H1 (cell line): ENCODE measurements at regions not wholly inside any gene's neighbourhood (a gene's known extent, or its start where the extent isn't known, plus 50 kb on each side); places are given as distances from the start of the nearest gene placed in this dataset.

Source experiments
- CTCF ChIA-PET: fragments of 300-600 bp; sonication (Branson Sonifier 250); formaldehyde crosslinking; loops from one replicate; lab custom pipeline; 2021; ENCODE audit not compliant: partially characterized antibody; lab: Charles Lee
- POLR2A ChIA-PET: fragments of 300-600 bp; sonication (Branson Sonifier 250); formaldehyde crosslinking; loops from one replicate; lab custom pipeline; 2021; ENCODE audit warnings: inconsistent platforms; ENCODE audit not compliant: partially characterized antibody; lab: Charles Lee
- DNase-seq, 2 experiments: peaks; one replicate each; pipeline versions ENCODE4 v3.0.0 to v3.0.0-alpha.2; 2010 to 2022; ENCODE audit warnings: low spot score in 2 of 2, low read depth in 1 of 2, mixed read lengths in 1 of 2
- FAIRE-seq: peaks from 2 replicates; lab custom pipeline; 2011; peaks lifted over from hg19 to GRCh38; lab: Jason Lieb, UNC
- H2AFZ ChIP-seq: 2 replicates; pipeline ENCODE4 v1.8.1; 2012; ENCODE audit warnings: low read length, inconsistent platforms
- H2AK5ac ChIP-seq: 2 replicates; pipeline ENCODE4 v1.6.1; 2013; ENCODE audit warnings: low read depth, low read length
- H2BK120ac ChIP-seq: replicated peaks from 2 replicates; pipeline ENCODE3; 2013; ENCODE audit warnings: low read depth, low read length, inconsistent platforms
- H2BK12ac ChIP-seq: 2 replicates; pipeline ENCODE4 v1.6.1; 2013; ENCODE audit warnings: low read depth, low read length
- H2BK15ac ChIP-seq: 2 replicates; pipeline ENCODE4 v1.6.1; 2013; ENCODE audit warnings: low read length
- H2BK20ac ChIP-seq: 2 replicates; pipeline ENCODE4 v1.6.1; 2013; ENCODE audit warnings: low read length
- H2BK5ac ChIP-seq: 2 replicates; pipeline ENCODE4 v1.6.1; 2013; ENCODE audit warnings: low read depth, low read length
- H3K14ac ChIP-seq: 2 replicates; pipeline ENCODE4 v1.6.1; 2013; ENCODE audit warnings: inconsistent platforms; ENCODE audit not compliant: insufficient read length
- H3K18ac ChIP-seq: 2 replicates; pipeline ENCODE4 v1.6.1; 2013; ENCODE audit warnings: low read length; ENCODE audit errors: extremely low read depth
- H3K23ac ChIP-seq: 2 replicates; pipeline ENCODE4 v1.6.1; 2013; ENCODE audit warnings: inconsistent platforms; ENCODE audit not compliant: insufficient read length
- H3K23me2 ChIP-seq: 2 replicates; pipeline ENCODE4 v1.6.1; 2013; ENCODE audit warnings: low read depth, low read length
- H3K27ac ChIP-seq: 2 replicates; pipeline ENCODE4 v1.6.1; 2011; ENCODE audit warnings: low read depth, low read length, inconsistent platforms
- H3K27me3 ChIP-seq, 4 experiments: replicated peaks in 1 of 4; 1 replicate in 1 of 4; 2 replicates in 3 of 4; pipeline versions ENCODE4 v1.6.1 to v1.8.1; 2011 to 2013; ENCODE audit warnings: low read length in 3 of 4, mild to moderate bottlenecking in 3 of 4, inconsistent platforms in 2 of 4, mixed read lengths in 2 of 4, moderate library complexity in 1 of 4; ENCODE audit not compliant: control insufficient read depth in 3 of 4, insufficient read depth in 3 of 4; ENCODE audit errors: extremely low read depth in 1 of 4
- H3K36me3 ChIP-seq, 4 experiments: 2 replicates each; pipeline versions ENCODE4 v1.6.1 to v1.8.1; 2011 to 2013; ENCODE audit warnings: mild to moderate bottlenecking in 4 of 4, low read length in 3 of 4, moderate library complexity in 2 of 4, control low read depth in 1 of 4, inconsistent platforms in 1 of 4; ENCODE audit not compliant: insufficient read depth in 4 of 4, control insufficient read depth in 2 of 4
- H3K4ac ChIP-seq: replicated peaks from 2 replicates; pipeline ENCODE3; 2013; ENCODE audit warnings: low read length, low read depth, mixed read lengths, inconsistent platforms; ENCODE audit not compliant: insufficient read length
- H3K4me1 ChIP-seq, 4 experiments: replicated peaks in 1 of 4; 1 replicate in 1 of 4; 2 replicates in 3 of 4; pipeline versions ENCODE4 v1.6.1 to v1.8.1; 2011 to 2013; ENCODE audit warnings: low read length in 3 of 4, inconsistent platforms in 2 of 4, mixed read lengths in 1 of 4; ENCODE audit not compliant: insufficient read depth in 4 of 4, control insufficient read depth in 3 of 4
- H3K4me2 ChIP-seq, 2 experiments: 2 replicates each; pipeline versions ENCODE4 v1.6.1 to v1.8.1; 2011 to 2013; ENCODE audit warnings: low read depth in 2 of 2, low read length in 2 of 2, control low read depth in 1 of 2, inconsistent platforms in 1 of 2, mild to moderate bottlenecking in 1 of 2; ENCODE audit not compliant: insufficient read depth in 1 of 2
- H3K4me3 ChIP-seq, 4 experiments: fragments of 200-600, 300-600 bp in 1 of 4; sonication (generic), shearing (Covaris generic), sonication (Bioruptor Twin) in 1 of 4; 2 replicates each; pipeline versions ENCODE4 v1.5.1 to v1.8.1; 2011 to 2016; ENCODE audit warnings: low read length in 4 of 4, low read depth in 3 of 4, control low read depth in 2 of 4, inconsistent platforms in 2 of 4, mild to moderate bottlenecking in 2 of 4, mixed read lengths in 1 of 4, moderate library complexity in 1 of 4; ENCODE audit not compliant: insufficient read depth in 2 of 4; ENCODE audit errors: extremely low read depth in 1 of 4
- H3K56ac ChIP-seq: replicated peaks from 2 replicates; pipeline ENCODE3; 2013; ENCODE audit warnings: low read depth, mild to moderate bottlenecking, mixed read lengths, low read length, inconsistent platforms; ENCODE audit not compliant: insufficient read length
- H3K79me1 ChIP-seq: 2 replicates; pipeline ENCODE4 v1.6.1; 2013; ENCODE audit warnings: low read depth, low read length, control low read depth
- H3K79me2 ChIP-seq, 2 experiments: 2 replicates each; pipeline versions ENCODE4 v1.6.1 to v1.8.1; 2012 to 2013; ENCODE audit warnings: low read length in 2 of 2, mild to moderate bottlenecking in 2 of 2, inconsistent platforms in 1 of 2; ENCODE audit not compliant: insufficient read depth in 2 of 2, control insufficient read depth in 1 of 2
- H3K9ac ChIP-seq, 4 experiments: replicated peaks in 1 of 4; 1 replicate in 1 of 4; 2 replicates in 3 of 4; pipeline versions ENCODE4 v1.6.1 to v1.8.1; 2011 to 2013; ENCODE audit warnings: low read depth in 3 of 4, low read length in 3 of 4, control low read depth in 2 of 4, mild to moderate bottlenecking in 2 of 4, moderate library complexity in 2 of 4, inconsistent platforms in 1 of 4; ENCODE audit errors: extremely low read depth in 1 of 4
- H3K9me3 ChIP-seq, 2 experiments: 2 replicates each; pipeline versions ENCODE4 v1.6.1 to v1.8.1; 2012 to 2013; ENCODE audit warnings: mild to moderate bottlenecking in 2 of 2, moderate library complexity in 2 of 2, control low read depth in 1 of 2, inconsistent platforms in 1 of 2, low read depth in 1 of 2, low read length in 1 of 2, mixed read lengths in 1 of 2; ENCODE audit not compliant: insufficient read depth in 2 of 2
- H4K20me1 ChIP-seq, 2 experiments: replicated peaks in 1 of 2; 2 replicates each; pipeline versions ENCODE3 to v1.8.1; 2011 to 2013; ENCODE audit warnings: inconsistent platforms in 2 of 2, low read length in 2 of 2, mild to moderate bottlenecking in 1 of 2; ENCODE audit not compliant: insufficient read depth in 2 of 2, control insufficient read depth in 1 of 2
- H4K5ac ChIP-seq: 2 replicates; pipeline ENCODE4 v1.6.1; 2013; ENCODE audit warnings: low read length, low read depth, mixed read lengths, inconsistent platforms; ENCODE audit not compliant: insufficient read length
- H4K8ac ChIP-seq: 2 replicates; pipeline ENCODE4 v1.8.0; 2013; ENCODE audit warnings: mild to moderate bottlenecking, moderate library complexity, low read length, inconsistent platforms; ENCODE audit not compliant: insufficient read depth; ENCODE audit errors: extremely low read depth
- H4K91ac ChIP-seq: replicated peaks from 2 replicates; pipeline ENCODE3; 2013; ENCODE audit warnings: low read length, mixed read lengths, inconsistent platforms; ENCODE audit not compliant: insufficient read length
- BCL11A ChIP-seq, 2 experiments: IDR thresholded peaks; one replicate each; pipeline ENCODE4 v1.6.1; 2011; ENCODE audit warnings: low read depth in 2 of 2, low read length in 2 of 2, mild to moderate bottlenecking in 2 of 2
- CBX5 ChIP-seq: fragments of 300-800, 300-1000 bp; sonication (generic); IDR thresholded peaks from 2 replicates; pipeline ENCODE4 v1.7.1; 2016; ENCODE audit warnings: antibody characterized with exemption, low read length, low read depth
- CEBPB ChIP-seq: IDR thresholded peaks from 2 replicates; pipeline ENCODE4 v1.6.1; 2012; ENCODE audit warnings: low read depth, low read length
- CTCF ChIP-seq, 3 experiments: IDR thresholded peaks; 1 replicate in 2 of 3; 2 replicates in 1 of 3; pipeline versions ENCODE4 v1.5.1 to v1.6.1; 2011; ENCODE audit warnings: low read length in 3 of 3, mild to moderate bottlenecking in 3 of 3, inconsistent platforms in 2 of 3, low read depth in 1 of 3, moderate library complexity in 1 of 3; ENCODE audit not compliant: insufficient read depth in 1 of 3; ENCODE audit errors: control extremely low read depth in 1 of 3
- EP300 ChIP-seq, 2 experiments: IDR thresholded peaks; 1 replicate in 1 of 2; 2 replicates in 1 of 2; pipeline ENCODE4 v1.6.1; 2011 to 2012; ENCODE audit warnings: low read depth in 2 of 2, low read length in 2 of 2, mild to moderate bottlenecking in 2 of 2, borderline replicate concordance in 1 of 2, inconsistent platforms in 1 of 2, moderate library complexity in 1 of 2
- EZH2 ChIP-seq: fragments of 200-600 bp; sonication (generic); IDR thresholded peaks from 2 replicates; pipeline ENCODE4 v1.7.1; 2012; ENCODE audit warnings: low read depth, mild to moderate bottlenecking, moderate library complexity, low read length, inconsistent platforms; ENCODE audit not compliant: severe bottlenecking
- JUN ChIP-seq: IDR thresholded peaks from 2 replicates; pipeline ENCODE4 v1.6.1; 2011; ENCODE audit warnings: low read depth, mild to moderate bottlenecking, improper control_type of control experiment, low read length
- POLR2AphosphoS5 ChIP-seq: IDR thresholded peaks from 2 replicates; pipeline ENCODE4 v1.6.1; 2011; ENCODE audit warnings: low read depth, low read length
- RBBP5 ChIP-seq: IDR thresholded peaks from 2 replicates; pipeline ENCODE4 v1.7.1; 2012; ENCODE audit warnings: low read depth, mild to moderate bottlenecking, inconsistent platforms, low read length, moderate library complexity, borderline replicate concordance
- RFX5 ChIP-seq: IDR thresholded peaks from 2 replicates; pipeline ENCODE4 v1.6.1; 2011; ENCODE audit warnings: low read depth, low read length, improper control_type of control experiment, borderline replicate concordance
- SP2 ChIP-seq: IDR thresholded peaks from 2 replicates; pipeline ENCODE4 v1.6.1; 2012; ENCODE audit warnings: mild to moderate bottlenecking, low read length, inconsistent platforms
- SUZ12 ChIP-seq: fragments of 200-600 bp; sonication (generic); IDR thresholded peaks from 2 replicates; pipeline ENCODE4 v1.6.1; 2012; ENCODE audit warnings: mild to moderate bottlenecking, inconsistent platforms, low read length, moderate library complexity, mixed read lengths
- TBP ChIP-seq: IDR thresholded peaks from 2 replicates; pipeline ENCODE4 v1.6.1; 2011; ENCODE audit warnings: low read depth, low read length, improper control_type of control experiment
- WGBS, 2 experiments: shearing (Covaris generic) in 1 of 2; methylation state at CpG; one replicate each; pipeline versions ENCODE4 v1.1.6 to v1.1.7; 2013 to 2015; ENCODE audit warnings: low lambda C conversion rate in 2 of 2, mixed read lengths in 2 of 2, inconsistent platforms in 1 of 2, low coverage in 1 of 2, missing lambda C conversion rate in 1 of 2; ENCODE audit not compliant: insufficient replicate concordance in 2 of 2, insufficient coverage in 1 of 2, insufficient read length in 1 of 2; ENCODE audit errors: extremely low coverage in 1 of 2, missing lambda C conversion rate in 1 of 2; 5-methylcytosine and 5-hydroxymethylcytosine counted together

- no peaks in the 10 kb centered on the region for H3K23me2 ChIP-seq
- TF ChIP-seq BCL11A (IDR thresholded peaks at IDR 0.05; ENCODE audit: low read depth in 2 of 2, low read length in 2 of 2) (no peak), RBBP5 (no peak), JUN (no peak), CBX5 (no peak), EZH2 (no peak), CEBPB (no peak), TBP (no peak), POLR2AphosphoS5 (no peak), SP2 (no peak), EP300 (IDR thresholded peaks at IDR 0.05; ENCODE audit: borderline replicate concordance in 1 of 2, low read depth in 2 of 2, low read length in 2 of 2) (no peak), RFX5 (no peak), CTCF (IDR thresholded peaks at IDR 0.05; ENCODE audit: control extremely low read depth in 1 of 3, insufficient read depth in 1 of 3, low read depth in 1 of 3, low read length in 3 of 3) (no peak), SUZ12 (no peak)
Observed at GRCh38 chr1:69502991-69503390, 64.7 kb upstream of the LRRC7 start.

More at GRCh38 chr1:69502991-69503390, 64.7 kb upstream of the LRRC7 start:
- Histone ChIP-seq H3K4me3 (no peak overlapping the region), H2BK20ac (no peak overlapping the region), H2AK5ac (no peak overlapping the region), H2BK5ac (no peak overlapping the region), H3K14ac (no peak overlapping the region), H3K9me3 (no peaks in the 10 kb centered on the region), H4K20me1 (no peaks in the 10 kb centered on the region), H3K9ac (no peak overlapping the region), H3K4me1 (no peaks in the 10 kb centered on the region), H3K79me1 (no peaks in the 10 kb centered on the region), H4K5ac (no peak overlapping the region), H3K18ac (no peak overlapping the region), H2AFZ (no peak overlapping the region), H2BK120ac (no peak overlapping the region), H3K4ac (no peak overlapping the region), H3K27ac (no peak overlapping the region), H2BK15ac (no peak overlapping the region), H3K4me2 (no peak overlapping the region), H3K79me2 (no peaks in the 10 kb centered on the region), H3K36me3 (no peaks in the 10 kb centered on the region), H3K27me3 (no peaks in the 10 kb centered on the region), H4K91ac (no peak overlapping the region), H3K23ac (no peak overlapping the region), H3K56ac (no peak overlapping the region), H4K8ac (no peak overlapping the region), H2BK12ac (no peak overlapping the region)
- DNase-seq (no peak), FAIRE-seq (no peak)
- ChIA-PET POLR2A (no interaction called here), CTCF (interaction anchor here (1.0 kb wide), 1 partner anchor 73 kb away, joined by 3 read pairs; no protein-coding TSS in a partner anchor)
- 76% methylated on average over 4 of the region's 4 CpGs; no CpG with 5 or more reads in 1 of the 2 experiments for WGBS, 2 experiments
